ENCODE measurements at regions not wholly inside any gene's neighbourhood (a gene's known extent, or its start where the extent isn't known, plus 50 kb on each side); places are given as distances from the start of the nearest gene placed in this dataset.
"Not testable (repeated sequence)": the region's sequence is repeated elsewhere in the genome, so short reads cannot be mapped to it uniquely, and the experiment has no call there.

DNA sequence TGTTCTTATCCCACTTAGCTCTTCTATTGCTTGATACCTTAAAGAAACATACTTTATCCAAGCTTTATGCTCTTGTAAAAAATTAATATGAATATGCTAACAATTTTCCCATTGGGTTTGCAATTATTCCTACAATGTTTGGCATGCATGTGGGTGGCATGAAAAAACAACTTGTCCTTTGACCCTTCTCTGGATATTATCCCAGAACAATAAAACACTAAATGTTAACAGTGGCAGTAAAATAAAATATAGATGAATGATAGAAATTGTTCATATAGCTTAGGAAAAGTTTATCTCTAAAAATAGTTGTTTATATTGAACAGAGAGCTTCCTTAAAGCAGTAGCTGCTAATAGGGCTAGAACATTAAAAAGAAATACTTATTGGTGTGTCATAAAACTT is 860.5 kb upstream of the LRRC4C start:
- no peak for DNase-seq

GRCh38 chr11:42329929-42330565 is 870.6 kb upstream of the LRRC4C start:
- peak; percentile 49 for DNase-seq

DNA sequence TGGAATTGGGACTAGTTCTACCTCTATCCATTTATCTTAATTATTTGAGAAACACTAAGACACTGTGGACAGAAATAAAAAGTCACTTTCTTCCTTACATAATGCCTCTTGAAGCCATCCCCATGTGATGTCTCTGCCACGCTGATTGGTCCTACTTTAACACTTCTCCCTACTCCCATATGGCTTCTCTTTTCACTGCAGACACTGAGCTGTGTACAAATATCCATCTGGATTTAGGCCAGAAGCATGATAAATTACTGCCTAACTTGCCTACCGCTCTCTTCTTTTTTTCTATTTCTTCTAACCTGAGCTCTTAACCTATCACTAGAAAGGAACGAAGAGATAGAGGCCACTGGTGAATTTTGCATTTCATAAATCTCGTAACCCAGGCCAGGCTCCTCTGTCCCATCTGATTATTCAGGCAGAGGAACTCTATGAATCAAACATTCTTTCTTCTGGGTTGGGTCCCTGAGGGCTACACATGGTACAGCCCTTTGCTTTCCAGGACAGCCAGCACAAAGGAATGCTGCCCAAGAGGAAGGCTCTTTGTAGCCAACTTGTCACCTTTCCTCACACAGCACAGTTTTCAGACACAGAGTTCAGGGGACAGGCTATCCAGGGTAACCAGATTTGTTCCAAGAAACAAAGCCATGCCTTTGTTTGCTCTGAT is 878.5 kb upstream of the LRRC4C start:
- DNase-seq: no peak

GRCh38 chr11:42344204-42344792 is 884.8 kb upstream of the LRRC4C start:
- DNase-seq: no peak

DNA sequence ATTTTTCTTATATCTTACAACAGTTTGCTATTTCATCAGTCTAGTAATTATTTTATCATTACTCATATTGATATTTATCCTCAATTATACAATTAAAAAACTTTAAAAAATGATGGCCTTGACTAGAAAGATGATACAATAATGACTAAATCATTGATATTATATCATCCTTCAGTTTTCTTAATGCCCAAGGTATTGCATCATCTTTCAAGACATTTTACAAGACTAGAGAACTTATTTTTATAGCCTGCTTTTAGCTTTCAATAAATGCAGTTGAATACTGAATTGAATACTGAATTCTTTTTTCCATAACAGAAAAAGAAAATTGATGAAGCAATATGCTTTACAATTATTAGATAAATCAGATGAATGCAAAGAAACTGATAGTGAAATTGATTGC is 886.5 kb upstream of the LRRC4C start:
- no peak for DNase-seq

GRCh38 chr11:42363701-42364100 is 904.2 kb upstream of the LRRC4C start:
- no peak for DNase-seq

GRCh38 chr11:42390116-42390515 is 921.7 kb upstream of the API5 start:
- no peak for DNase-seq

DNA sequence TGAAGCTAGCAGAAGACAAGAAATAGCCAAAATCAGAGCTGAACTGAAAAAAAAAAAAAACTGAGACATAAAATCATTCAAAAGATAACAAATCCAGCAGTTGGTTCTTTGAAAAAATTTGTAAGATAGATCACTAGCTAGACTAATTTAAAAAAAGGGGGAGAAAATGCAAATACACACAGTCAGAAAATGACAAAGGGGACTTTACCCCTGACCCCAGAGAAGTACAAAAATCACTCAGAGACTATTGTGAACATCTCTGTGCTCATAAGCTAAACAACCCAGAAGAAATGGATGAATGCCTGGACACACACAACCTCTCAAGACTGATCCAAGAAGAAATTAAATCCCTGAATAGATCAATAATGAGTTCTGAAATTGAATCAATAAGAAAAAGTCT is 914.3 kb upstream of the API5 start:
- DNase-seq: no peak

- DNase-seq: peak; percentile 44
Measured at GRCh38 chr11:42407341-42407740, 904.5 kb upstream of the API5 start.

- DNase-seq: peak; percentile 73
Measured at GRCh38 chr11:42410251-42410955, 901.4 kb upstream of the API5 start.

DNA sequence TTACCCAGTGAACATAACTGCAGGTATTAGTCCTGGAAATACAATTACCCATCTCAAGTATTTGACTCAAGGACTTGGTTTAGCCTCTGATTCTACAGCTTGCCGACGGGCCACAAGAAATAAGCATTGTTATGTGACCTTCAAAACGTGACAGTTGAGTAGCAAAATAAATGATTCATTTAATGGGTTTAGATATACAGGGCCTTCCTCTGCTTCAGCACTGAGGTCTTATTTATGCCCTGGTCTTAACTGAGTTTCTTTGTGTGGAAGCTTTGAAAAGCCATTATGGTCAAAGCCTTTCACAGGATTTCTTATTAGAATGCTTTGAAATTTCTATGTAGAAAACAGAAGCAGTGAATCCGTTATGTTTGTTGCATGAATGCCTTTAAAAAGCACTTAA is 899.2 kb upstream of the API5 start:
- no peak for DNase-seq

DNA sequence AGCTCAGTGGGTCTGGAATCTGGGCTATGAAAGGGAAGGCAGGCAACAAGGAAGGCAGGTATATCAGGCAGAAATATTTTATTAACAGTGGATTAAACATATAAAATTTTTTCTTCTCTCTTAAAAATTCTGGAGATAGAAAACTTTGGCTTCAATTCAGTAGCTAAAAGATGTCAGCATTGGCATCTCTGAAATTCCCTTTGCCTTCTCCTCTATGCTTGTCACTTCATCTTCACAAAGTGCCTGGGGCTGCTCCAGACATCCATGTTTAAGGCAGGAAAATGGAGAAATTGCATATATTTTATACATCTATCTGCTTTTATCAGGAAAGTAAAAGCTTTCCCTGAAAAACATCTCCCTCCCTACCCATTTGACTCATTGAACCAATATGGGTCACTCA is 894.1 kb upstream of the API5 start:
- no peak for DNase-seq

- DNase-seq: peak; percentile 68
Measured at GRCh38 chr11:42422090-42422489, 889.7 kb upstream of the API5 start.

DNA sequence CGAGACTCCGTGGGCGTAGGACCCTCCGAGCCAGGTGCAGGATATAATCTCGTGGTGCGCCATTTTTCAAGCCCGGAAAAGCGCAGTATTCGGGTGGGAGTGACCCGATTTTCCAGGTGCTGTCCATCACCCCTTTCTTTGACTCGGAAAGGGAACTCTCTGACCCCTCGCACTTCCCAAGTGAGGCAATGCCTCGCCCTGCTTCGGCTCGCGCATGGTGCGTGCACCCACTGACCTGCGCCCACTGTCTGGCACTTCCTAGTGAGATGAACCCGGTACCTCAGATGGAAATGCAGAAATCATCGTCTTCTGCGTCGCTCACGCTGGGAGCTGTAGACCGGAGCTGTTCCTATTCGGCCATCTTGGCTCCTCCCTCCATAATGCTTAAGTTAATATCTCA is 876.9 kb upstream of the API5 start:
- not testable (repeated sequence) for DNase-seq

- DNase-seq: no peak
Measured at GRCh38 chr11:42444406-42444805, 867.4 kb upstream of the API5 start.

DNA sequence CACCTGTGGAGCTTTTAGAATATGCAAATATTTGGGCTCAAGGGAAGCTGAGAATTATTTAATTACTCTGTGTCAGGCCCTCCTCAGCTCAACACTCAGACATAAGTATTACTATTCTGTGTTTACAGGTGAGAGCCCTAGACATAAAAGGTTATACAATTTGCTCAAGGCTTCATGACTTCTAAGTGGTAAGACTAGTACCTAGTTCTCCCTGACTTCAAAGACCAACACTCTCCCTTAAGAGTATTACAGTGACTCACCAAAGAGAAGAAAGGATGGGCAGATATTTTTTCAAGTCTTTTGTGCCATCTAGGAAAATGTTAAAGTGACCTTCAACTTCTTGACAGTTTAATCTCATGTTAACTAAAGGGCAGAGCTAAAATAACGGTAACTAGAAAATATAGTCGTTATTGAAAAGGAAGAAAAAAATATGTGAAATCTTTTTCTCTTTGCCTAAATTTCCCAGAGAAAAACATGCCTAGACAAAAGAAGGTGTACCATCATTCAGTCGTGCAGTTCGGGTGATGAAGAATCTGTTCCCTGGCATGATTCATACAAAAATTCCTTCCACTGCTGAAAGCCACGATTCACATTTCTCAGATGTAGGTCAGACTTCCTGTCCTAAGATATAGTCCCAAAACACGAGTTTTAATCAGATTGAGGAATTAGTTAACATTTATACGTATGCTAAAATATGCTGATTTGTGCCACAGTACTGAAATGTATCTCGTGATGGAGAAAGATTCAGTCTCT is 849.1 kb upstream of the API5 start:
- DNase-seq: peak; percentile 86

DNA sequence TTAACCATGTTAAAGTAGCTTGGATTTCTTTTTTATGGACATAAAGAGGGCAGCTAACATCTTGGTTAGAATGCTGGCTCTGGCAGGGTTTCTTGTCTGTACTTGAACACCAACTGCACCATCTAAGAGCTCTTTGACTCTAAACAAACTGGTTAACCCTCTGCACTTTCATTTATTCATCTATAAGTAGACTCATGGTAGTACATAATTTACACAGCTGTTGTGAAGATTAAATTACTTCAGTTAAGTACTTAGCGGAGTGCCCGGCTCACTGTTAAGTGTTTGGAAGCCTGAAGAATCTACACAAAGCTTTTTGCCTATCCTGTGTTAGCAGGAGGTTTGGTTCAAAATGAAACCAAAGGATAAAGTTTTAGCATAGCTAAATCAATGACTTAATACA is 846.2 kb upstream of the API5 start:
- DNase-seq: no peak

DNA sequence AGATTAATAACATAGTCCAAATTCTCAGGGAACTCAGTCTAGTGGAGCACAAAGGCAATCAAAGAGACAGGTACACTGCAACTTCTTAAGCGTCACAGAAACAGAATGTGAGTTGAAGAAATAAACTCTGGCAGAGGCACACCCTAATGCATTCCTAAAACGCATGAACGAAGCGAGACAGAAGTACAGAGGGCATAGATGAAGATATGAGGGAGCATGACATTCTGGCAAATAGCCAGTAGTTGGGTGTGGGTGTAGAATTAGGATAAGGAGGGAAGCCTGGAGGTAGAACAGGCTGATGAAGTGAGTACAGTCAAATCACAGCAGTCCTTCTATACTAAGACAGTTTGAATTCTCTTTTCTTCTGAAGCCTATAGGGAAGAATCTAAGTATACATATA is 838.7 kb upstream of the API5 start:
- DNase-seq: no peak

DNA sequence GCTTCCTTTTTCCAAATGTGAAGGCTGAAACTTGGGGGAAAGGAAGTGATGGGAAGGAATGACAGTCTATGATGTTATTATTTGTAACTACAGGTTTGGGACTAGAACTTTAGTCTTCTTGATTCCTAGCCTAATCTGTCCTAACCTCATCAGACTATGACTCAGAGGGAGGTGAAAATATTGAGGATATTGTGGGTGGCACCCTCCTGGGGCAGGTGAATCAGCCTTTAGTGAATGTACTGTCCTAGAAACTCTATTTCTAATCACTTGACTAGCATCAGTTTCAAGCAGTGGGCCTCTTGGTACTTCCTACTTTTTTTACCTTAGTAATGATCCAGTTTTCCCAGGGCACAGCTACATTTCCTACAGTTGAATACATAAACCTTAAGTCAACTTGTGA is 829.0 kb upstream of the API5 start:
- no peak for DNase-seq

- no peak for DNase-seq
Measured at GRCh38 chr11:42490506-42490905, 821.3 kb upstream of the API5 start.

- DNase-seq: no peak
Measured at GRCh38 chr11:42494459-42494858, 817.3 kb upstream of the API5 start.

GRCh38 chr11:42498971-42499370 is 812.8 kb upstream of the API5 start:
- DNase-seq: no peak

DNA sequence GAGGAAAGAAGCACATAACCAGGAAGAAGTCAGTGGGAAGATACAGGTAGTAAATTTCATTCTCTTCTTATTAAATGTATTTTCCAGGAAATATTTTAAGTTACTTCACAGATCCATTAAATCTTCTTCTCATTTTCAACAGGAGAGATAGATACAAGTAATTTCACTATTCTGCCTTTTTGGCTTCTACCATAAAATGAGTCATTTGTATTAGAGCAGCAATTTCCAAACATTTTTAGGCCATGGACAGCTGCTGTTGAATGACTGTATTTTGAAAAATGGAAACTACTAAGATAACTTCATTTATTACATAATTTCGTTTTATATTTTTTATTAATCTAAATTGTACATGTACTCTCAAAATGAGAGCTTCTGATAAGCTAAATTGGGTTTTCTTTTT is 809.6 kb upstream of the API5 start:
- no peak for DNase-seq

Data from fibroblast of skin of abdomen (primary cell).